GM23338 (cell line): ENCODE measurements at regions not wholly inside any gene's neighbourhood (a gene's known extent, or its start where the extent isn't known, plus 50 kb on each side); places are given as distances from the start of the nearest gene placed in this dataset.

Experiments used
- ATAC-seq: fragments of 200-7000 bp; cut with Tn5 transposase; 3 replicates; pipeline ENCODE4 v1.9.1; 2020
- DNase-seq: peaks from one replicate; pipeline ENCODE4 v3.0.0-alpha.2; 2015; ENCODE audit warnings: low spot score
- H2AFZ ChIP-seq: fragments of 200-600 bp; sonication (generic); 2 replicates; pipeline ENCODE4 v1.8.0; 2016; ENCODE audit warnings: antibody characterized with exemption, mild to moderate bottlenecking, moderate library complexity
- H3F3A ChIP-seq: fragments of 200-600 bp; sonication (generic); replicated peaks from 2 replicates; pipeline ENCODE4 v1.8.0; 2017; ENCODE audit warnings: antibody characterized with exemption, mixed run types, low read depth
- H3K27ac ChIP-seq: fragments of 200-600 bp; sonication (generic); 2 replicates; pipeline ENCODE4 v1.6.1; 2016; ENCODE audit warnings: low read depth
- H3K27me3 ChIP-seq: fragments of 200-600 bp; sonication (generic); 2 replicates; pipeline ENCODE4 v1.8.0; 2016; ENCODE audit warnings: mild to moderate bottlenecking, mixed run types, moderate library complexity; ENCODE audit not compliant: insufficient read depth
- H3K36me3 ChIP-seq: fragments of 200-600 bp; sonication (generic); 2 replicates; pipeline ENCODE4 v1.8.0; 2016; ENCODE audit warnings: mild to moderate bottlenecking; ENCODE audit not compliant: insufficient read depth
- H3K4me1 ChIP-seq: fragments of 200-600 bp; sonication (generic); 2 replicates; pipeline ENCODE4 v1.8.0; 2016; ENCODE audit warnings: mild to moderate bottlenecking, moderate library complexity; ENCODE audit not compliant: insufficient read depth
- H3K4me2 ChIP-seq: fragments of 200-600 bp; sonication (generic); 2 replicates; pipeline ENCODE4 v1.7.1; 2017; ENCODE audit warnings: mixed run types
- H3K4me3 ChIP-seq: fragments of 200-600 bp; sonication (generic); 2 replicates; pipeline ENCODE4 v1.6.1; 2016; ENCODE audit warnings: mixed run types
- H3K79me2 ChIP-seq: fragments of 200-600 bp; sonication (generic); replicated peaks from 2 replicates; pipeline ENCODE4 v1.8.0; 2017; ENCODE audit warnings: mild to moderate bottlenecking; ENCODE audit not compliant: insufficient read depth
- H3K9me2 ChIP-seq: fragments of 200-600 bp; sonication (generic); 2 replicates; pipeline ENCODE4 v1.8.0; 2017; ENCODE audit not compliant: insufficient read depth
- H4K20me1 ChIP-seq: fragments of 200-600 bp; sonication (generic); replicated peaks from 2 replicates; pipeline ENCODE4 v1.8.0; 2017; ENCODE audit warnings: mild to moderate bottlenecking; ENCODE audit not compliant: insufficient read depth
- H3K27ac Mint-ChIP-seq: 2 replicates; pipeline ENCODE4 v1.8.0; 2020; ENCODE audit warnings: inconsistent platforms, mild to moderate bottlenecking, moderate library complexity, mixed read lengths
- H3K27me3 Mint-ChIP-seq: 3 replicates; pipeline ENCODE4 v1.8.0; 2022; ENCODE audit warnings: low read depth, mild to moderate bottlenecking, moderate library complexity, mixed read lengths, inconsistent platforms; ENCODE audit not compliant: insufficient read depth, poor library complexity
- H3K36me3 Mint-ChIP-seq: 3 replicates; pipeline ENCODE4 v1.8.0; 2021; ENCODE audit warnings: low read depth, mild to moderate bottlenecking, inconsistent platforms, moderate library complexity, mixed read lengths
- H3K4me1 Mint-ChIP-seq: 3 replicates; pipeline ENCODE4 v1.8.0; 2020; ENCODE audit warnings: mild to moderate bottlenecking, inconsistent platforms, mixed read lengths
- H3K4me3 Mint-ChIP-seq: 3 replicates; pipeline ENCODE4 v1.8.0; 2021; ENCODE audit warnings: moderate library complexity, mild to moderate bottlenecking, inconsistent platforms, mixed read lengths
- H3K9me3 Mint-ChIP-seq: 3 replicates; pipeline ENCODE4 v1.8.0; 2020; ENCODE audit warnings: moderate library complexity, mild to moderate bottlenecking, inconsistent platforms, mixed read lengths
- CREB1 ChIP-seq: fragments of 250-450 bp; sonication (Bioruptor Pico); IDR thresholded peaks from 2 replicates; pipeline ENCODE4 v1.5.0; 2020; ENCODE audit warnings: low read depth, mild to moderate bottlenecking, moderate library complexity
- EZH2 ChIP-seq: fragments of 200-600 bp; sonication (generic); IDR thresholded peaks from one replicate; pipeline ENCODE4 v1.8.0; 2017; ENCODE audit warnings: antibody characterized with exemption, mild to moderate bottlenecking, low read depth; ENCODE audit not compliant: unreplicated experiment
- EZH2phosphoT487 ChIP-seq: fragments of 200-600 bp; sonication (generic); IDR thresholded peaks from one replicate; pipeline ENCODE4 v1.8.1; 2018; ENCODE audit warnings: antibody characterized with exemption; ENCODE audit not compliant: unreplicated experiment
- JUNB ChIP-seq: IDR thresholded peaks from one replicate; pipeline ENCODE4 v1.6.1; 2016; ENCODE audit warnings: antibody characterized with exemption; ENCODE audit not compliant: unreplicated experiment
- NANOG ChIP-seq: IDR thresholded peaks from 2 replicates; pipeline ENCODE4 v1.6.1; 2016; ENCODE audit warnings: antibody characterized with exemption, borderline replicate concordance
- POLR2AphosphoS5 ChIP-seq: IDR thresholded peaks from 2 replicates; pipeline ENCODE4 v1.6.1; 2016; ENCODE audit warnings: antibody characterized with exemption, low read depth
- REST ChIP-seq: IDR thresholded peaks from one replicate; pipeline ENCODE4 v1.6.1; 2018; ENCODE audit warnings: antibody characterized with exemption; ENCODE audit not compliant: unreplicated experiment
- STAT1 ChIP-seq: IDR thresholded peaks from one replicate; pipeline ENCODE4 v1.6.1; 2016; ENCODE audit warnings: antibody characterized with exemption; ENCODE audit not compliant: unreplicated experiment
- ZNF331 ChIP-seq: fragments of 250-450 bp; sonication (Bioruptor Pico); IDR thresholded peaks from 2 replicates; pipeline ENCODE4 v1.5.0; 2020; ENCODE audit warnings: low read depth, mild to moderate bottlenecking, moderate library complexity
- ZNF462 ChIP-seq: fragments of 250-450 bp; sonication (Bioruptor Pico); IDR thresholded peaks from 2 replicates; pipeline ENCODE4 v1.5.0; 2020; ENCODE audit warnings: mild to moderate bottlenecking, moderate library complexity
- TF ChIP-seq, protein P1 (sequence below), 2 experiments: fragments of 200-600 bp in 1 of 2; sonication (generic) in 1 of 2; conservative IDR thresholded peaks; 2 replicates each; pipeline versions ENCODE4 v1.5.1 to v1.6.1; 2016 to 2017; ENCODE audit warnings: antibody characterized with exemption in 2 of 2, low read depth in 2 of 2, mild to moderate bottlenecking in 2 of 2, moderate library complexity in 1 of 2

DNA sequence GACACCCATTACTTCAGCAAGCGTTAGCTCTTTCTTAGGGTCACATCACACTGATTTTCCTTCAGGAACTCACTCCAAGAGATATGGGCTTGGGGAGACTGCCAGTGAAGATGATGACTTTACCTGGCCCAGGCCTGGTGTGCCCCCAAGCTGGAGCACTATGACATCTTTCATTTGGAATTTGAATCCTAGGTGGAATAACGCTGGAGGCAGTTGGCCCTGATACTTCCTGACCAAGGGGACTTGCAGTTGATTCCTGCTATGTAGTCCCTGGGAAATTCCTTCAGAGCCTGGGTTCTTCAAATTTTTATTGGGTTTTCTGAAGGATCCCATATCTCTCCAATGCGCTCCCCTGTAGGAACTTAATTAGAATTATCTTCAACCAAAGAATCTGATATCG lies 114.9 kb upstream of the GUCA2B start:
- Histone ChIP-seq H3K79me2 (no peaks in the 10 kb centered on the region), H3F3A (no peaks in the 10 kb centered on the region), H3K4me1 (peaks cover 5% of the 10 kb centered on the region; the same call in 1 of the 2 replicates), H3K4me2 (no peak overlapping the region), H3K9me2 (no peaks in the 10 kb centered on the region), H3K27ac (no peak overlapping the region), H4K20me1 (no peaks in the 10 kb centered on the region), H2AFZ (no peak overlapping the region), H3K4me3 (no peak overlapping the region), H3K27me3 (peaks cover 25% of the 10 kb centered on the region), H3K36me3 (no peaks in the 10 kb centered on the region)
- DNase-seq = no peak
- no peaks in the 10 kb centered on the region for H3K9me3 Mint-ChIP-seq
- peaks cover 13% of the 10 kb centered on the region for H3K27me3 Mint-ChIP-seq
- no peak overlapping the region for H3K27ac Mint-ChIP-seq
- ATAC-seq = no peak
- no peak overlapping the region for H3K4me3 Mint-ChIP-seq
- peaks cover 9% of the 10 kb centered on the region for H3K4me1 Mint-ChIP-seq
- TF ChIP-seq REST (no peak), CREB1 (no peak), POLR2AphosphoS5 (no peak), STAT1 (no peak), EZH2 (no peak), EZH2phosphoT487 (no peak), JUNB (no peak), ZNF331 (CRISPR knock-in tag) (no peak), NANOG (no peak), ZNF462 (no peak)
- TF ChIP-seq, protein P1, sequence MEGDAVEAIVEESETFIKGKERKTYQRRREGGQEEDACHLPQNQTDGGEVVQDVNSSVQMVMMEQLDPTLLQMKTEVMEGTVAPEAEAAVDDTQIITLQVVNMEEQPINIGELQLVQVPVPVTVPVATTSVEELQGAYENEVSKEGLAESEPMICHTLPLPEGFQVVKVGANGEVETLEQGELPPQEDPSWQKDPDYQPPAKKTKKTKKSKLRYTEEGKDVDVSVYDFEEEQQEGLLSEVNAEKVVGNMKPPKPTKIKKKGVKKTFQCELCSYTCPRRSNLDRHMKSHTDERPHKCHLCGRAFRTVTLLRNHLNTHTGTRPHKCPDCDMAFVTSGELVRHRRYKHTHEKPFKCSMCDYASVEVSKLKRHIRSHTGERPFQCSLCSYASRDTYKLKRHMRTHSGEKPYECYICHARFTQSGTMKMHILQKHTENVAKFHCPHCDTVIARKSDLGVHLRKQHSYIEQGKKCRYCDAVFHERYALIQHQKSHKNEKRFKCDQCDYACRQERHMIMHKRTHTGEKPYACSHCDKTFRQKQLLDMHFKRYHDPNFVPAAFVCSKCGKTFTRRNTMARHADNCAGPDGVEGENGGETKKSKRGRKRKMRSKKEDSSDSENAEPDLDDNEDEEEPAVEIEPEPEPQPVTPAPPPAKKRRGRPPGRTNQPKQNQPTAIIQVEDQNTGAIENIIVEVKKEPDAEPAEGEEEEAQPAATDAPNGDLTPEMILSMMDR (conservative IDR thresholded peaks at IDR 0.05; ENCODE audit: low read depth in 2 of 2) = no peak
- H3K36me3 Mint-ChIP-seq = no peaks in the 10 kb centered on the region; the same call in 2 of the 3 replicates
